ENCODE measurements at regions not wholly inside any gene's neighbourhood (a gene's known extent, or its start where the extent isn't known, plus 50 kb on each side); places are given as distances from the start of the nearest gene placed in this dataset.

DNA sequence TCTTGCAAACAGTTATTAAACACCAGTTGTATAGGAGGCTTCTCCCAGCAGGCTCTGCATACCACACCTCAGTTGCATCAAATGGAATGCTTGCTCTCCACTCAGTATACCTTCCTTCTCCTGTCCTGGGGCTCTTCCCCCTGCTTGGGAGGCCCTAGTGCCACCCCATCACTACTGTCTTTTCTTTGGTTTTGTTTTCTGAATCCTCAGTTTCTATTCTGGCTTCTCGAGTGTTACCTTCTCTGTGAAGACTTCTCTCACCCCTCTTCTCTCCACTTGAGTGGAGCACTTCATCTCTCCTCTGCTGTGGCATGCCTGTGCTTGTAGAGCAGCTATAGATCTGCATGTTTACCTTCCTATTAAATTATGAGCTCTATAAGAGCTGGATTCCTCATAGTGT, 75.7 kb upstream of the TPRG1 start:
- Histone ChIP-seq H3K9me2 (replicated peaks; ENCODE audit: insufficient read depth, low read length) (no peaks in the 10 kb centered on the region), H3K9me3 (replicated peaks; ENCODE audit: insufficient read depth, low read length) (no peaks in the 10 kb centered on the region), H3K9ac (ENCODE audit: low read length) (no peak overlapping the region), H3K4me3 (ENCODE audit: low read length) (no peak overlapping the region), H3K4me1 (ENCODE audit: low read length) (no peaks in the 10 kb centered on the region), H3K79me2 (ENCODE audit: low read length) (no peaks in the 10 kb centered on the region), H2AFZ (ENCODE audit: low read length) (no peak overlapping the region), H4K20me1 (ENCODE audit: insufficient read depth, low read length) (no peaks in the 10 kb centered on the region), H3F3A (ENCODE audit: insufficient read depth, low read length) (no peaks in the 10 kb centered on the region), H3K27me3 (replicated peaks; ENCODE audit: insufficient read depth, low read length) (no peaks in the 10 kb centered on the region), H3K4me2 (ENCODE audit: low read depth, low read length) (no peak overlapping the region), H3K27ac (ENCODE audit: low read length) (no peak overlapping the region), H3K36me3 (replicated peaks; ENCODE audit: insufficient read depth, low read length) (no peaks in the 10 kb centered on the region)
- no peak for DNase-seq
- TF ChIP-seq EZH2 (optimal IDR thresholded peaks at IDR 0.05; ENCODE audit: low read depth, low read length) = no peak
- TF ChIP-seq, protein P1, sequence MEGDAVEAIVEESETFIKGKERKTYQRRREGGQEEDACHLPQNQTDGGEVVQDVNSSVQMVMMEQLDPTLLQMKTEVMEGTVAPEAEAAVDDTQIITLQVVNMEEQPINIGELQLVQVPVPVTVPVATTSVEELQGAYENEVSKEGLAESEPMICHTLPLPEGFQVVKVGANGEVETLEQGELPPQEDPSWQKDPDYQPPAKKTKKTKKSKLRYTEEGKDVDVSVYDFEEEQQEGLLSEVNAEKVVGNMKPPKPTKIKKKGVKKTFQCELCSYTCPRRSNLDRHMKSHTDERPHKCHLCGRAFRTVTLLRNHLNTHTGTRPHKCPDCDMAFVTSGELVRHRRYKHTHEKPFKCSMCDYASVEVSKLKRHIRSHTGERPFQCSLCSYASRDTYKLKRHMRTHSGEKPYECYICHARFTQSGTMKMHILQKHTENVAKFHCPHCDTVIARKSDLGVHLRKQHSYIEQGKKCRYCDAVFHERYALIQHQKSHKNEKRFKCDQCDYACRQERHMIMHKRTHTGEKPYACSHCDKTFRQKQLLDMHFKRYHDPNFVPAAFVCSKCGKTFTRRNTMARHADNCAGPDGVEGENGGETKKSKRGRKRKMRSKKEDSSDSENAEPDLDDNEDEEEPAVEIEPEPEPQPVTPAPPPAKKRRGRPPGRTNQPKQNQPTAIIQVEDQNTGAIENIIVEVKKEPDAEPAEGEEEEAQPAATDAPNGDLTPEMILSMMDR (IDR thresholded peaks at IDR 0.05; ENCODE audit: low read length) = no peak
- TF ChIP-seq EZH2phosphoT487 (IDR thresholded peaks at IDR 0.05; ENCODE audit: low read length) = no peak

DNA sequence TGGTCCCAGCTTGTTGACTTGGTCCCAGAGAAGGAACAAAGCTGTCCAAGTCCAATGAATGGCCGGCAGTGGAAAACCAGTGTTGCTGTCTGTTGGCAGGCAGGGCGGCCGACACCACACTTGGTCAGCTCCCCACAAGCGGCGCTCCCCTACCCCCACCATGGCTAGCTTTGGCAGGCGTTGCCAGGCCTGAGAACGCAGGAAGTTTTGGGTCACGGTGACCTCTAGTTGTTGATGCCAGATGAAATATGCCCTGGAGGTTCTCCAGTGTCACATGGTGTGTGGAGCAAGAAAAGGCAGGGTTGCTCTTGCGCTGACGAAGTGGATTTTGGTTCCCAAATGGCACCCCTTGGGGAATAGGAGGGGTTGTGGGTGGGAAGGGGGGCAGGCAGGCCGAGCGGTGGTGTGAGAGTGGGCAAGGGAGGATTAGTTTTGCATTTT, 72.7 kb upstream of the TPRG1 start:
- Histone ChIP-seq H3K4me1 (ENCODE audit: low read length) (no peaks in the 10 kb centered on the region), H3K36me3 (replicated peaks; ENCODE audit: insufficient read depth, low read length) (no peaks in the 10 kb centered on the region), H3K9me3 (replicated peaks; ENCODE audit: insufficient read depth, low read length) (no peaks in the 10 kb centered on the region), H2AFZ (ENCODE audit: low read length) (no peak overlapping the region), H3K9me2 (replicated peaks; ENCODE audit: insufficient read depth, low read length) (no peaks in the 10 kb centered on the region), H3K4me3 (ENCODE audit: low read length) (no peak overlapping the region), H3K27me3 (replicated peaks; ENCODE audit: insufficient read depth, low read length) (no peaks in the 10 kb centered on the region), H4K20me1 (ENCODE audit: insufficient read depth, low read length) (no peaks in the 10 kb centered on the region), H3K79me2 (ENCODE audit: low read length) (no peaks in the 10 kb centered on the region), H3K9ac (ENCODE audit: low read length) (no peak overlapping the region), H3F3A (ENCODE audit: insufficient read depth, low read length) (no peaks in the 10 kb centered on the region), H3K4me2 (ENCODE audit: low read depth, low read length) (no peak overlapping the region), H3K27ac (ENCODE audit: low read length) (no peak overlapping the region)
- TF ChIP-seq EZH2phosphoT487 (IDR thresholded peaks at IDR 0.05; ENCODE audit: low read length) (no peak), EZH2 (optimal IDR thresholded peaks at IDR 0.05; ENCODE audit: low read depth, low read length) (no peak)
- TF ChIP-seq, protein P1 (IDR thresholded peaks at IDR 0.05; ENCODE audit: low read length) = no peak
- DNase-seq = no peak

DNA sequence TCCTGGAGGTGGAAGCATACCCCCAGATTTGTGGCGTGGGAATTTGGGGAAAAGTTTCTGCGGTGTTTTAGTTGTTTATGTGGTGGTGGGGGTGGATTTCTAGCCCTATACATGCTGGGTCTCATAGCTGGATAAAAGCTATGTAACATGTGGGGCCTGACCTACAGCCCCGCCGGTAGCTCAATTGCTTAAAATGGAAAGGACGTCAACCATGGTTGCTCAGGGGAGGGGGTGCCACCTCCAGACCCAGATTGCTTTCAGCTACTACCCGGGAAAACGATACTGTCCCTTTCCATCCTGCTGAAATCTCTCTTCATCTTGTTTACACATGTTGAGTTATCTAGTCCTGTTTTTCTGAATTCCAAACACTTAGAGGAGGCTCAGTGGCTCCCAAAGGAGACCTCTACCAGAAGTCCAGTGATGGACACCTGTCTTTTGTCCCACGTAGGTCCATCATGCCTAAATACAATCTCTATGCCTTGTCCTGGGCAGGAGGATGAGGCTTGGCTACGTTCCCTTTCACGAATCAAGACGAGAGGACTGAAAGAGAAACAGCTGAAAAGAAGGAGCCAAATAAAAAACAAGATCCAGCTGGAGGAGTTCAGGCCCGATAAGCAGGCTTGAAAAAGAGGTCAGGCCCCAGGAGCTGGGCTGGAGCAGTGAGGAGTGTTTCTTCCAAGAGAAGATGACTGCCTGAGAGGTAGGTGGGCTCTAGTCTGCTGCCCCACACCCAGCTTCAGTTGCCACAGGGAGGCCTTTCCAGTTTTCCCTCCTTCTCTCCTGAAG, 72.1 kb upstream of the TPRG1 start:
- H3K4me1 ChIP-seq (ENCODE audit: low read length) = no peaks in the 10 kb centered on the region
- H4K20me1 ChIP-seq (ENCODE audit: insufficient read depth, low read length) = no peaks in the 10 kb centered on the region
- no peaks in the 10 kb centered on the region for H3K36me3 ChIP-seq (replicated peaks; ENCODE audit: insufficient read depth, low read length)
- TF ChIP-seq EZH2phosphoT487 (IDR thresholded peaks at IDR 0.05; ENCODE audit: low read length) (no peak), EZH2 (optimal IDR thresholded peaks at IDR 0.05; ENCODE audit: low read depth, low read length) (no peak)
- TF ChIP-seq, protein P1 (IDR thresholded peaks at IDR 0.05; ENCODE audit: low read length) = no peak
- H2AFZ ChIP-seq (ENCODE audit: low read length) = no peak overlapping the region
- no peak for DNase-seq
- H3K27me3 ChIP-seq (replicated peaks; ENCODE audit: insufficient read depth, low read length) = no peaks in the 10 kb centered on the region
- no peaks in the 10 kb centered on the region for H3K79me2 ChIP-seq (ENCODE audit: low read length)
- no peak overlapping the region for H3K4me3 ChIP-seq (ENCODE audit: low read length)
- H3K9me2 ChIP-seq (replicated peaks; ENCODE audit: insufficient read depth, low read length) = no peaks in the 10 kb centered on the region
- H3K9ac ChIP-seq (ENCODE audit: low read length) = no peak overlapping the region
- H3K4me2 ChIP-seq (ENCODE audit: low read depth, low read length) = no peak overlapping the region
- no peak overlapping the region for H3K27ac ChIP-seq (ENCODE audit: low read length)
- no peaks in the 10 kb centered on the region for H3F3A ChIP-seq (ENCODE audit: insufficient read depth, low read length)
- no peaks in the 10 kb centered on the region for H3K9me3 ChIP-seq (replicated peaks; ENCODE audit: insufficient read depth, low read length)
